Iris pigment epithelial cell (primary cell): ENCODE measurements at regions not wholly inside any gene's neighbourhood (a gene's known extent, or its start where the extent isn't known, plus 50 kb on each side); places are given as distances from the start of the nearest gene placed in this dataset.

Source experiments
- DNase-seq: peaks from one replicate; pipeline ENCODE4 v3.0.0-alpha.2; 2011; ENCODE audit warnings: low read depth

GRCh38 chr16:66143415-66143814, 223.1 kb upstream of the CDH5 start:
- no peak for DNase-seq

- DNase-seq: no peak
Measured at GRCh38 chr16:66141885-66142284, 224.6 kb upstream of the CDH5 start.

- no peak for DNase-seq
Measured at GRCh38 chr16:66137853-66138252, 228.6 kb upstream of the CDH5 start.

- no peak for DNase-seq
Measured at GRCh38 chr16:66136841-66137240, 229.7 kb upstream of the CDH5 start.

- DNase-seq: no peak
Measured at GRCh38 chr16:66135838-66136237, 230.7 kb upstream of the CDH5 start.

- DNase-seq: peak; percentile 12
Measured at GRCh38 chr16:66135421-66135831, 231.1 kb upstream of the CDH5 start.

GRCh38 chr16:66134875-66135274, 231.6 kb upstream of the CDH5 start:
- DNase-seq: no peak

- peak; percentile 29 for DNase-seq
Measured at GRCh38 chr16:66133643-66134338, 232.7 kb upstream of the CDH5 start.

- peak; percentile 61 for DNase-seq
Measured at GRCh38 chr16:66131895-66132294, 234.6 kb upstream of the CDH5 start.

GRCh38 chr16:66131156-66131807, 235.2 kb upstream of the CDH5 start:
- DNase-seq: peak; percentile 81

GRCh38 chr16:66130296-66130905, 236.1 kb upstream of the CDH5 start:
- peak; percentile 90 for DNase-seq

- DNase-seq: no peak
Measured at GRCh38 chr16:66129196-66129595, 237.3 kb upstream of the CDH5 start.

GRCh38 chr16:66128371-66128770, 238.1 kb upstream of the CDH5 start:
- DNase-seq: no peak

GRCh38 chr16:66127459-66128370, 238.8 kb upstream of the CDH5 start:
- peak; percentile 26 for DNase-seq

- DNase-seq: no peak
Measured at GRCh38 chr16:66121466-66121865, 245.0 kb upstream of the CDH5 start.

GRCh38 chr16:66120656-66121055, 245.8 kb upstream of the CDH5 start:
- DNase-seq: peak; percentile 31

GRCh38 chr16:66116163-66117002, 250.1 kb upstream of the CDH5 start:
- DNase-seq: peak; percentile 39

GRCh38 chr16:66115373-66115772, 251.1 kb upstream of the CDH5 start:
- no peak for DNase-seq

GRCh38 chr16:66113223-66113622, 253.3 kb upstream of the CDH5 start:
- DNase-seq: no peak

GRCh38 chr16:66109677-66110076, 256.8 kb upstream of the CDH5 start:
- DNase-seq: no peak

- DNase-seq: peak; percentile 87
Measured at GRCh38 chr16:66107661-66108060, 258.8 kb upstream of the CDH5 start.
